ENCODE measurements at regions not wholly inside any gene's neighbourhood (a gene's known extent, or its start where the extent isn't known, plus 50 kb on each side); places are given as distances from the start of the nearest gene placed in this dataset.

DNA sequence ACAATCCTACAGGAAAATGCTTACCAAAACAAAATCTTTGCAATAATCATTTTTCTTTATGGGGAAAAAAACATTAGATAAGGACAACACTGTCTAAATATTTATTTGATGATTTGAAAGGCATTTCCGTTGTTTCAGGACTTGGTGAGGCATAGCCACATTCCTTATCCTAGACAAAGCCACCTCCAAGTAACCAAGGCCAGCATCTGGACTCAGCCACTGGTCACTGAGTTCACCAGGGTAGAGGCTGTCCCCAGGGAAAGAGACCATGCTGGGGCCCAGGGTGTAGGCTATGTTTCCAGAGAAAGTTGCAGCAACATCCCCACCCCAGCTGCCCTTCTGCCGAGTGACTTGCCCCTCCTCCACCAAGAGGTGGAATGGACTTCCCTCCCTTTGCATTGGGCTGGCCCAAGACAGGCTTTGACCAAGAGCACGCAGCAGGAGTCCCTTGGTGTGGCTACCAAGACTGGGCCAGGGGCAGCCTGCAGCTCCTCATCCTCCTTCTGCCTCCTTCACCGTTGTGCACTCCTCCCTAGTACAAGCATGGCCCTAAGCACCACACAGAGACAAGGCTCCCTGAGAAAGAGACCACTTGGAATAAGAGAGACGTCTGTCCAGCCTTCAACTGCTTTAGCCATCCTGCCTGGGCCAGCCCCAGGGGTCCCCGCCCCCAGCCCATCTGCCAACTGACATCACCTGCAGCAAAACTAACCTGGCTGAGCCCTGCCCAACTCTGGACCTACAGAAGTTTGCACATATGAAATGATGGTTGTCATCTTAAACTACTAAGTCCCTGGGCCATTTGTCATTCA lies 68.1 kb upstream of the SPIN1 start:
- Histone ChIP-seq H3K9me3 (no peaks in the 10 kb centered on the region), H3K36me3 (no peaks in the 10 kb centered on the region), H3K4me1 (no peaks in the 10 kb centered on the region), H3K27ac (no peak overlapping the region), H3K4me3 (no peak overlapping the region), H3K27me3 (no peaks in the 10 kb centered on the region)
- DNase-seq (ENCODE audit: low spot score): no peak
- TF ChIP-seq CTCF (IDR thresholded peaks at IDR 0.05): no peak

- H3K27ac ChIP-seq: no peak overlapping the region
- no peaks in the 10 kb centered on the region for H3K9me3 ChIP-seq
- no peaks in the 10 kb centered on the region for H3K27me3 ChIP-seq
- H3K36me3 ChIP-seq: no peaks in the 10 kb centered on the region
- DNase-seq (ENCODE audit: low spot score): no peak
- H3K4me1 ChIP-seq: peaks cover 0 to 8% of the 10 kb centered on the region in 2 donors
- TF ChIP-seq CTCF (IDR thresholded peaks at IDR 0.05): no peak
- H3K4me3 ChIP-seq: no peak overlapping the region
Observed at GRCh38 chr9:88313364-88314220, 74.7 kb upstream of the SPIN1 start.

- no peaks in the 10 kb centered on the region for H3K9me3 ChIP-seq
- H3K27ac ChIP-seq: no peak overlapping the region
- H3K4me1 ChIP-seq: peaks cover 0 to 8% of the 10 kb centered on the region in 2 donors
- no peaks in the 10 kb centered on the region for H3K36me3 ChIP-seq
- no peak for TF ChIP-seq CTCF (IDR thresholded peaks at IDR 0.05)
- no peaks in the 10 kb centered on the region for H3K27me3 ChIP-seq
- H3K4me3 ChIP-seq: no peak overlapping the region
- DNase-seq (ENCODE audit: low spot score): no peak
Observed at GRCh38 chr9:88312517-88313103, 75.6 kb upstream of the SPIN1 start.

DNA sequence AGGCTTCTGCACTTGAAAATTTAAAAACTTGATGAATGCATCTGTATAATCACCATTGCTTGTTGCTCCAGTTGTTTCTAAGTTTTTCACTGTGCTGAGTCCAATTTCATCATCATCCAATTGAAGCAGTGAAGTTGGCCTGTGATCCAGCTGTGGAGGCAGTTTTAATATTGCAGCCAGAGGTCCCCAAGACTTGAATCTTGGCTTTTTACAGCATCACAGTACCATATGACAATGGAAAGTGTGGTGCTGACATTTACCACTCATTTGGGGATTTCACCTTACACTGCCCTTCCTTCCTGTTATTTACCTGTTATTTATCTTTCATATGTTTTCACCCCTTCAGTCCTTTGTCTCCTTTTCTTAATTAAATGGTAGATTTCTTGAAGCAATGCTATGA lies 76.2 kb upstream of the SPIN1 start:
- Histone ChIP-seq H3K27me3 (no peaks in the 10 kb centered on the region), H3K4me3 (no peak overlapping the region), H3K4me1 (peaks cover 0 to 8% of the 10 kb centered on the region in 2 donors), H3K9me3 (no peaks in the 10 kb centered on the region), H3K27ac (no peak overlapping the region), H3K36me3 (no peaks in the 10 kb centered on the region)
- TF ChIP-seq CTCF (IDR thresholded peaks at IDR 0.05): no peak
- no peak for DNase-seq (ENCODE audit: low spot score)

DNA sequence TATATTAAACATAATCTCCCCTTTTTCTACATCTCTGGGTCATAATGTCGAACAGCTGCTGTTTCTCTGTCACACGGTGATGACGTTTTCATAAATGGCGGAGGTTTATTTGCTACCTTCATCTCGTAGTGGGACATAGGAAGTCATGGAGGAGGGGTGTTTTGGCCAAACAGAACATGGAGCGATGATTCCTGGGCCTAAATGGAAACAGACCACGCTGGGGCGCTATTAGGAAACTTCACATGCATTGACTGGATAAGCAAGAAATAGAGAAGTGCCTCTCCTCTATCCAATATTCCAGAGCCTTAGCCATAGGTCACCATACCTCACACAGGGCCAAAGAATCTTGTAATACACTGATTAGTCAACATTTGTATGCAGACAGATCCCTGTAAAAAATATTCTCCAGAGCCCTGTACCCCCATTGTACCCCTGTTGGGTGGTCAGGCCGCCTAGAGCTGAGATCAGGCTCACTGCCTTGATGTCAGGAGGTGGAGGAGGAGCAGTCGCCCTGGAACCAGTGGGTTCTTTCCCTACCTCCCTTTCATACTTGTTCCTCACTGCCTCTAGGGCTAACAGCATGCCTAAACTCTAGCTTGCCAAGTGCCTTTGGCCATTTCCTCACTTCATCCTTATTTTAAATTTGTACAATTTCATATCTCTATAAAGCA lies 77.8 kb upstream of the SPIN1 start:
- no peaks in the 10 kb centered on the region for H3K36me3 ChIP-seq
- no peak overlapping the region for H3K4me3 ChIP-seq
- no peak for TF ChIP-seq CTCF (IDR thresholded peaks at IDR 0.05)
- H3K27me3 ChIP-seq: no peaks in the 10 kb centered on the region
- no peaks in the 10 kb centered on the region for H3K9me3 ChIP-seq
- no peak overlapping the region for H3K27ac ChIP-seq
- no peak for DNase-seq (ENCODE audit: low spot score)
- H3K4me1 ChIP-seq: peaks cover 0 to 8% of the 10 kb centered on the region in 2 donors
